Stimulated activated CD4-positive, alpha-beta T cell treated with anti-CD3 and anti-CD28 coated beads, Interleukin-4, amount 100 ng/mL, for 1 hour (primary cell): ENCODE measurements at regions not wholly inside any gene's neighbourhood (a gene's known extent, or its start where the extent isn't known, plus 50 kb on each side); places are given as distances from the start of the nearest gene placed in this dataset.

Experiments
- DNase-seq: peaks from one replicate; pipeline ENCODE4 v3.0.0-alpha.2; 2020

- no peak for DNase-seq
Measured at GRCh38 chr20:50259705-50260478, 69.3 kb downstream of the CEBPB start.

- no peak for DNase-seq
Measured at GRCh38 chr20:50260479-50261221, 70.0 kb downstream of the CEBPB start.

GRCh38 chr20:50261471-50262212, 71.0 kb downstream of the CEBPB start:
- no peak for DNase-seq

- DNase-seq = no peak
Measured at GRCh38 chr20:50263831-50264230, 73.2 kb downstream of the CEBPB start.

DNA sequence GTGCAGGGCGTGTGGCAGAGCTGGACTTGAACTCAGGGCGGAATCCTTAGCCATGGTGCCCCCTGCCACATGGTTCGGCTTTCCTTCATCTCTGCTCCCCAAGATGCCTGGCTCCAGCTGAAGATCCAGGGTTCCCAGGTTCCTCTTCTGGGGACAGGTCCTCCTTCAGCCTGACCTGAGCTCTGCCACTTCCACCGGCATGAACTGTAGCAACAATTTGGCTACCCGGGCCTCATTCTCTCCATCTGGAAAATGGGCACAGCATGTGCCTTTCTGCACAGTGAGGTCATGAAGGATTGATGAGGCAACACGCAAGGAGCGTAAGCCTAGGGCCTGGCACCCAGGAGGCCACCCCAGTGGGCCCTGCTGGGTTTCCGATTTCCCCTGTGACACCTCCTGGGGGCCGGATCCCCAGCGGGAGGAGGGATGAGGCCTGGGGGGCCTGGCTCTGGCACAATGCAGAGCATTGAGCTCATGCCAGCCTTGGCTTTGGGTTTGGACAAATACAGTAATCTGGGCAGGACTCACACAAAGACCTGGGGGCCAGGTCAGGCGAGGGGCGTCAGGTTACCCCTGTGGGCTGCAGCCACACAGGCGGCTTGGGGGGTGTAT, 74.0 kb downstream of the CEBPB start:
- no peak for DNase-seq

- no peak for DNase-seq
Measured at GRCh38 chr20:50265245-50265946, 74.8 kb downstream of the CEBPB start.

- no peak for DNase-seq
Measured at GRCh38 chr20:50266293-50267040, 75.8 kb downstream of the CEBPB start.

- DNase-seq = no peak
Measured at GRCh38 chr20:50267041-50267865, 76.6 kb downstream of the CEBPB start.

DNA sequence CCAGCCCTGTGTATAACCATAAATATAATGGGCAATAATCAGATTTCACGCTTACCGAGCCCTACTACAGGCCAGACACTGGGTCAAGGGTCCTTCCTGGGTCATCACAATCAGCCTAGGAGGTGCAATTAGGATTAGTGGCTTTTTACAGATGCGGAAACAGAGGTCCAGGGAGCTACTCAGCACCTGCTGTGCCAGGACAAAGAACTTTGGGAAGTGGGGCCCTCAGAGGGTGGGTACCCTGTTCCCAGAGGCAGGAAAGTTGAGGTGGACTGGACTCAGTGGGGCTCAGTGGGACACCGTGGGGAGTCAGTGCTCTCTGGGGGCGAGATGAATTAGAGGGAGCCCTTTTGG, 77.2 kb downstream of the CEBPB start:
- DNase-seq = no peak

DNA sequence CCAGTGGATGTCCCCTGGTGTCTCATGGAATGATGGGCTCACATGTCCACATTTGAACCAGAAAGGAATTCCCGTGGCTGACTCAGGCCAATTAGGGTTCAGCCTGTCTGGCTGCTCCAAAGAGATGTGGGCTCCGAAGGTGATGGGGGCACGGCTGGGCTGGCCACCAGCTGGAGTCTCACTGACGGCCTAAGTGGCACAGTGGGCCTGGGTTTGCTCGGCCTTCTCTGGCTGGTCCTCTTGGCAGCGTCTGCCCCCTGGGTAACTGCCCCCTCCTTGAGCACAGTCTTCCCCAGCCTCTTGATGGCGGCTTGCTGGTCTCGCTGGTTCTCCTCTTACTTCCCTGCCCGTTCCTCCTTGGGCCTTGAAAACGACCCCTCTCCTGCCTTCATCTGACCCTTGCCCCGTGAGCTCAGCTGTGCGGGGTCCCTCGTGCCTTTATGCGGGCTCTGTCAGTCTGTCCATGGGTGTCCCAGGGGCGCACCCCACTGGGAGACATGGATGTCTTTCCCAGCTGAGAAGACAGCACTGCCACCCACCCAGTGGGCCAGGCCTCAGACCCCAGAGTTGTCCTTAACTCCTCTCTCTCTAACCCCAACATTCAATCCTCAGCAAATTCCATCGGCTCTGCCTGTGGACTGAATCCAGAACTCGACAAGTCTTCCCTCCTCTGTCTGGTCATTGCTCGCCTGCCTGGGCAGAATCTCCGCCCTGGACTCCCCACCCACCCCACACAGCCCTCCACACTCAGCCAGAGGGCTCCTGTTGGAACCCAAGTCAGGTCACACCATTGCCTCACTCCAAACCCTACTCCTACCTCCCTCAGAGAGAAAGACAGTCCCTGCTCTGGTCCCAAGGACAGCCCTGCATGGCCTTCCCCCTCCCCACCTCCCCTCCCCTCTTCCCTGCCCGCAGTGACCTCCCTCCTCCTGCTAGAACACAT, 78.7 kb downstream of the CEBPB start:
- no peak for DNase-seq

- DNase-seq = no peak
Measured at GRCh38 chr20:50270034-50270395, 79.4 kb downstream of the CEBPB start.

GRCh38 chr20:50270569-50270968, 79.9 kb downstream of the CEBPB start:
- DNase-seq = no peak

DNA sequence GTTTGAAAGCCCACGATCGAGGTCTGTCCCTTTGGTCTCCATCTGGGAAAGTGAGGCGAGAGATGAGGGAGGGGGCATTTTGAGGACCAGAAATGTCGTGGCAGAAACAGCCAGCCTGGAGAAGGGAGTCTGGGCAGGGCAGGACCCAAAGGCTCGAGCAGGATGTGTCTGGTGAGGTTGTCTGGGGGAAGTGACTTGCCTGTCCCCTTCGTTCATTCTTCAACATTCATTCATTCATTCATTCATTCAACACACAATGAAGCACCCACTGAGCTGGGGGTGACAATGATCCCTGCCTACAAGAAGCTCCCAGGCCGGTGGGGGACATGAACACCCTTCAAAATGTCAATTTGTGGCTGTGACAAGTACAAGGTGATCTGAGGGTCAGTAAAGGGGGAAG, 80.5 kb downstream of the CEBPB start:
- DNase-seq = no peak

GRCh38 chr20:50271612-50272011, 81.0 kb downstream of the CEBPB start:
- no peak for DNase-seq

- DNase-seq = no peak
Measured at GRCh38 chr20:50272030-50272723, 81.5 kb downstream of the CEBPB start.

- no peak for DNase-seq
Measured at GRCh38 chr20:50272724-50273446, 82.3 kb downstream of the CEBPB start.

DNA sequence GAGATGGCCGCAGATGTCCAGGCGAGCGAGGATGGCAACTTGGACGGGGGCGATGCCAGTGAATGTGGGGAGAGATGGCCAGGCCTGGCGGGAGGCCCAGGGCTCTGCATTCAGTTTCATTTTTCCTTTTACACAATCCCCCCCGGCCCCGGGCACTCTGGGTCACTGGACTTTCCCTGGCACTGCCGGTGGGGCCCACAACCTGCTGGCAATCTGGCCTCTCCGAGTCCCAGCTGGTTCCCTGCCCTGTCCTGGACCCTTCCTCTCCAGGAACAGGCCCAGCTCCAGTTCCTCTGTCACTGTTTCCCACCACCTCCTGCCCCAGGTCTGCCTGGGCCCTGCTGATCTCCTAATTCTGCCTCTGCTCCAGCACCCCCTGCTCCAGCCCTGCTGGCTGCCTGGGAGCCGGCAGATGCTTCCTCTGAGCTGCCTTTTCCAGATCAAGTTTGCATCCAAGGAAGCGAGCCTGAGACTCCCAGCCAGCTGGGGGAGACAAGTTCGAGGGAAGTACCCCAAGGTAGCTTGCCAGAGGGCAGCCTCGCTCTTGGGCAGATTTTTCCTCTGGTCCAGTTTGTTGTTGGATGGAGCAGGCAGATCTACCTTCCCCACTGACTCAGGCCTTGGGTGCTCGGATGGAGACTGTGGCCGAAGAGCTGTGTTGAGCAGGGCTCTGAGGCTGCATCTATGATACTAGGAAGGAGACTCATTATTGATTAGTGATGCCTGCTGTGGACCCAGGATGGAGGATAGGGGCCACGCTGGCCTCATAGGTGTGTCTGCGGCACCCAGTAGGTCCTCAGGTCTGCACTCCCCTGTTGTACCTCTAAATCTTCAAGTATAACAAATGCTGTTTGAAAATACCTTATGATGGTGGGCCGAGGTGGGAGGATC, 83.2 kb downstream of the CEBPB start:
- DNase-seq = no peak
